MG63 (cell line): ENCODE measurements at regions not wholly inside any gene's neighbourhood (a gene's known extent, or its start where the extent isn't known, plus 50 kb on each side); places are given as distances from the start of the nearest gene placed in this dataset.
A peak's percentile ranks its signal among the peaks of the same experiment; 100 is the strongest.

Experiments
- DNase-seq: peaks from one replicate; pipeline ENCODE4 v3.0.0-alpha.2; 2020
- H3K27me3 ChIP-seq: fragments of 250-450 bp; sonication (Bioruptor Pico); 2 replicates; pipeline ENCODE4 v1.5.1; 2020; ENCODE audit warnings: mild to moderate bottlenecking, moderate library complexity
- H3K36me3 ChIP-seq: fragments of 250-450 bp; sonication (Bioruptor Pico); 2 replicates; pipeline ENCODE4 v1.5.1; 2020; ENCODE audit warnings: mild to moderate bottlenecking, moderate library complexity
- H3K4me3 ChIP-seq: fragments of 250-450 bp; sonication (Bioruptor Pico); 2 replicates; pipeline ENCODE4 v1.5.1; 2020; ENCODE audit warnings: mild to moderate bottlenecking, moderate library complexity
- H3K9me3 ChIP-seq: fragments of 250-450 bp; sonication (Bioruptor Pico); 2 replicates; pipeline ENCODE4 v1.5.1; 2020; ENCODE audit warnings: mild to moderate bottlenecking, moderate library complexity

DNA sequence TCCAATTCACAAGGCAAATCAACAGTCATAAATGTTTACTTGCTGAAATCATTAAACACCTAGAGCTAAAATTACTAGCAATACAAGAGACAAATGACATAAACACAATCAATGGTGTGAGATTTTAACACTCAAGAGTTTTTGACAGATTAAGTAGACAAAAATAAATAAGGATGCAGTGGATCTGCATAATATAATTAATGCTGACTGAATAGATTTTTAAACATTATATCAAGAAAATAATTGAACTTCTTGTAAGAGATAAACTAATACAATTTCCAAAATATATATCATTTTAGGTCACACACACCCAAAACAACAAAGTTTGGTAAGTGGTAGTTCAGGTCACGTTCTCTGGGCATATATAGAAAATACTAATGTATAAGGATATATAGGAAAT lies 322.6 kb upstream of the XYLT1 start:
- DNase-seq: no peak
- peaks cover 4% of the 10 kb centered on the region for H3K27me3 ChIP-seq
- no peaks in the 10 kb centered on the region for H3K9me3 ChIP-seq
- no peaks in the 10 kb centered on the region for H3K36me3 ChIP-seq
- no peak overlapping the region for H3K4me3 ChIP-seq

DNA sequence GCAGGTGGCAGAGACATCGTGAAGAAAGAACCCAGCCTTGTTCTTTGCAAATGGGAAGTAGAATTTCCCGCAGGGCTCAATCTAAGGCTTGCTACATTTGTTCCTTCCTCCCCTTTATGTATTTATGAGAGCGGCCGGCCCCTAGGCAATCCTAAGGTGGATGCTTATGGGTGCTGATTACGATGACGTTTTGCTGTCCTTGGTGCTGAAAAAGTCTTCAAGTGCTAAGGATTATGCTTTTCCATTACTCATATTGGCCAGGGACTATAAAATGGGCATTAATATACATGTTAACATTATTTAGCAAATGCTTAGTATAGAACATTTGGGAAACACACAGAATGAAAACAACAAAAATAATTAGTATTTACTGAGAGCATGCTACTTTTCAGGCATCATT lies 313.3 kb upstream of the XYLT1 start:
- H3K27me3 ChIP-seq: peaks cover 26% of the 10 kb centered on the region
- H3K4me3 ChIP-seq: no peak overlapping the region
- DNase-seq: peak; percentile 13
- peaks cover 6% of the 10 kb centered on the region for H3K9me3 ChIP-seq
- H3K36me3 ChIP-seq: no peaks in the 10 kb centered on the region

DNA sequence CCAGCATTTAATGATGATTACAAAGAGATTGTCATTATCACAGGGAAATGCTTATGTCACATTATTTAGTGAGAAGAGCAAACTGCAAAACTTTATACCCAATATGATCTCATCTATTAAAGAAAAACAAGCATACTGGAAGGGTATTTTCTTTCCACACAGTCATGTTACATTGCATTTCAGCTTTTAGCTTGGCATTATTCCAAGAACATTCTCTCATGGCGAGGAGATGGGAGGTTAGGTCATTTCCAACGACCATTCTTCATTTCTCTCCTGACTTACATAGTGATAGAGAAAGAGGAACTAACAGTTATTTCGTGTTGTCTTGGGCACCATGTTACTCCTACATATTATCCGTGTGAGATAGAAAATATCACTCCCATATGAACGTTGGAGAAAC lies 309.4 kb upstream of the XYLT1 start:
- Histone ChIP-seq H3K9me3 (peaks cover 6% of the 10 kb centered on the region), H3K27me3 (peaks cover 14% of the 10 kb centered on the region; the same call in 1 of the 2 replicates), H3K4me3 (no peak overlapping the region), H3K36me3 (no peaks in the 10 kb centered on the region)
- no peak for DNase-seq

DNA sequence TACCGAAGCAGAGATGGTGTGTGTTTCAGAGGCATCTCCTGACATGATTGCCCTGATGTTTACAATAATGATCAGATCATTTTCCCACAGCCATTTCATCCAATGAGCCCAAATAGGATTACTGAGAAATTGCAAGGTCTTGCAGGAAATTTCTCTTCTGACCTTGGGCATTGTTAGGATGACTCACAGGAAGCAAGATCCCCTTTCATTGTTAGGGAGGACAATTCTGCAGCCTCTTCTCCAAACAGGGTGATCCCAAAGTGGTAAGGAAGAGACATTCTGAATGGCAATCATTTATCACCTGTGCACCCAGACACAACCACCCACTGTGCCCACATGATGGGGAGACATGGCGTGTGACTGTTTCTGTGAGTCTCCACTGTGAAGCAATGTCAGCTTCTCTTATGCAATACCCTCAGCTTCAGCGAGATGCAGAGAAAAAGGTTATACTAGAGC lies 306.7 kb upstream of the XYLT1 start:
- DNase-seq: peak; percentile 23
- H3K27me3 ChIP-seq: 0 out of 2 replicates have a peak, but pooled peaks cover 2% of the 10 kb centered on the region
- no peak overlapping the region for H3K4me3 ChIP-seq
- H3K36me3 ChIP-seq: no peaks in the 10 kb centered on the region
- H3K9me3 ChIP-seq: no peaks in the 10 kb centered on the region

DNA sequence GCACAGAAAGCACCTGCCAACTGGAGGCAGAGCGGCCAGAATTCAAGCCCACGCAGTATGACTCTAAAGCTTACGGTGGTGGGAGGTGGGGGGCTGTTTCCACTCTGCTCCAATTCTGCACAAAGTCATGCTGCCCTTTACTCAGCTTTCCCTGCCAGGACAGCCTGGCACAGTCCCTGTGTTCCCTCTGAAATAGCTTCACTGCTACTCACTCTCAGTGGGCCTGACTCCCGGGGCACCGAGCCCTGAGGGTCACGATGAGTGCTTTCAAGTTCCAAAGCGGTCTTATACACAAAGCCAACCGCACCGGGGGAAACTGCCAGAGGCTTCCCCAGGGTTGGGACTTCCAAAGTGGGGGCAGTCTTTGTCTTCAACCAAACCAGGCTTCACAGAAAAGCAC lies 306.1 kb upstream of the XYLT1 start:
- peak; percentile 83 for DNase-seq
- H3K4me3 ChIP-seq: no peak overlapping the region
- H3K36me3 ChIP-seq: no peaks in the 10 kb centered on the region
- no peaks in the 10 kb centered on the region for H3K9me3 ChIP-seq
- H3K27me3 ChIP-seq: no peaks in the 10 kb centered on the region

DNA sequence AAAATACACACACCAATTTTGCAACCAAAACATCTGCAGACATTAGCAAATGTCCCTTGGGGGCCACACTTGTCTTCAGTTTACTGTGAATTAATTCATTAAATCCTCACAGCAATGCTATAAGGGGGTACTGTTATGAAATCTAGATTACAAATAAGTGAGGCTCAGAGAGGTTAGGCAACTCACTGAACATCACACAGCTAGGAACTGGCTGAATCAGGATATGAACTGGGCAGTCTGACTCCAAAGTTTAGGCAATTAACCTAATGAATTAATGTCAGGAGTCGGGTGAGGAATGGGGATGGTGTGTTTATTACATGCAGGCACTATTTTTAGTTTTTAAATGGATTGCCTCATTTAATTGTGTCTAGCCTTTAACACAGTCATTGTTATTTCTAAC lies 305.7 kb upstream of the XYLT1 start:
- Histone ChIP-seq H3K27me3 (no peaks in the 10 kb centered on the region), H3K36me3 (no peaks in the 10 kb centered on the region), H3K9me3 (no peaks in the 10 kb centered on the region), H3K4me3 (no peak overlapping the region)
- DNase-seq: no peak

DNA sequence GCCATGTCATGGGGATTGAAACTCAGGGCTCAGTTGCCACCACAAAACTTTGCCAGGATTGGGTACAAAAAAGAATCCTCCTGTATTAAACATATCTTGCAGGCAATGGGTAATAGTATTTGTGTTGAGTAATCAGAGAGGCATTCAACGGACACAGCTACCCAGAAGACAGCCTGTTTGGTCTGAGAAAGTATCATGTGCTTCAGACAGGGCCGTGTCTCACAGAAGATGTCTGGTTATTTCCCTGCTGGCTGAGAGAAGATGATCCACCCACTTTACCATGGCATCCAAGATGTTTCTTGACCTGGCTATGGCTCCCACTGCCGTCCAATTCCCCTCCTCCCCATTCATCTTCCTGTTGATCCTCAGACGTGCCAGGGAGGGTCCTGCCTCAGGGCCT lies 304.3 kb upstream of the XYLT1 start:
- DNase-seq: no peak
- no peaks in the 10 kb centered on the region; the same call in 1 of the 2 replicates for H3K9me3 ChIP-seq
- H3K27me3 ChIP-seq: no peaks in the 10 kb centered on the region
- no peak overlapping the region for H3K4me3 ChIP-seq
- H3K36me3 ChIP-seq: no peaks in the 10 kb centered on the region

DNA sequence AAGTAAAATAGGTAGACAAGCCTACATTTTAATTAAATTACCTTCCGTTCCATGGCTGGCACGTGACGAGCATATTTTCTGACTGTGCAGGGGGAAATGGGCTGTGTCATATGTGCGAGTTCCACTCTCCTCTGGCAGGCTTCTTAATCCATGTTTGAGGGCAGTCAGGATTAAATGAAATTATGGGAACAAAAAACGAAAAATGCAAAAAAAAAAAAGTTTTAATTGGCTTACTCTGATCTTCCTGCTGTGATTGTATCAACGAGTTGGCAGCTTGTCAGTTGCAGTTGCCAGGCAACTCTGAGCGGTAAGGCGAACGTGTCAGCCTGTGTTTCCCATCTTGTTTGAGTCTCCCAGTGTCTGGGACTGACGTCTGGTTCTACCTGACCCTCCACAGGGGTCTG lies 302.9 kb upstream of the XYLT1 start:
- H3K4me3 ChIP-seq: no peak overlapping the region
- no peaks in the 10 kb centered on the region for H3K27me3 ChIP-seq
- DNase-seq: peak; percentile 68
- H3K9me3 ChIP-seq: no peaks in the 10 kb centered on the region; the same call in 1 of the 2 replicates
- no peaks in the 10 kb centered on the region for H3K36me3 ChIP-seq

DNA sequence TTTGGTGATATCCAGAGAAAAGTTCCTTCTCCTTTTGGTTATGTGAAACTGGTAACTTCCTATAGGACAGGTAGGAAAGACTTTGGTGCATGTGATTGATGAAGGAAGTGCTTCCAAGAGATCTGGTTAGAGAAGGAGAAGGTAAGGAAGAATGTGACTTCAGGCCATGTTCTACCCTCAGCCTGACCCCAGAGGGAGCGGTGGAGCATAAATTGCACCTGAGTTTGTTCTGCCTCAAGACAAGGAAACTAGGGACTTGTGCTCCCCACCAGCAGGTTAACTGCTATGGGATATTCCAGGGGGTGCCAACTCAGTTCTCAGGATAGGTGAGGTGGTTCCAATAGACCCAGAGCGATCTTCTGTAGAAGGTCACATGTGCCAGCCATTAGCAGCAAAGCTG lies 299.3 kb upstream of the XYLT1 start:
- no peaks in the 10 kb centered on the region for H3K36me3 ChIP-seq
- DNase-seq: no peak
- no peaks in the 10 kb centered on the region; the same call in 1 of the 2 replicates for H3K9me3 ChIP-seq
- H3K4me3 ChIP-seq: no peak overlapping the region
- no peaks in the 10 kb centered on the region for H3K27me3 ChIP-seq

DNA sequence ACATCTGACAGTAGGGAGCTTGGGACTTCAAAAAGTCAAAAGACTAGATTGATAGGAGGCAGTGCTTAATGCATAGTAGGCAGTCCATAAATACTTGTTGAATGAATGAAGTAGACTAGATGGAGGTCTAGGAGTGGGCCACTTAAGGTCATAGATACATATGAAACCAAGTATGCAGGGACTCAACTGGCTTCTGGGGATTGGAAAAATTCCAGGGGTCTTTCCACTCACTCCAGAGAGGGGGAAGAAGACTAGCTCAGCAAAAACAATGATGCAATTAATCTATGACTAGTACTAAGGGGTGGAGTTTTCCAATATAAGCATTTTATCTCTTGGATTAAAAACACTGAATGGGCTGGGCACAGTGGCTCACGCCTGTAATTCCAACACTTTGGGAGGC lies 298.3 kb upstream of the XYLT1 start:
- DNase-seq: no peak
- H3K36me3 ChIP-seq: no peaks in the 10 kb centered on the region
- no peaks in the 10 kb centered on the region; the same call in 1 of the 2 replicates for H3K9me3 ChIP-seq

DNA sequence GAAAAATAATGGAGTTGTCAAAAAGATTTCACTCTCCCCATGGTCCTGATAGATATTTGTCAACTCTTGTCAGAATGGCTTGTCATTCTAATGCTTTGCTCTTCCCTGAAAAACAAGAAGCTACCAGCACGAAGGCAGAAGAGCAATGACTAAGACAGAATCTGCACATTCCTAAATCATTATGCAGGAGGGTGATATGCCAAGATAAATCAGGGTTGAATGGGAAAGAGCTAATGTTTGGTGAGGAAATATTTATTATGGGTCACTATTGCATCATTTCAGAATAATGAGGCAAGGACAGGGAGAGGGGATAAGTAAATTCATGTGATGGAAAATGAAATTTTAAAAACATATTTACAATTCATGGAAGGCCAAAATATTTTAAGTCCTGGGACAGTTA lies 297.5 kb upstream of the XYLT1 start:
- no peaks in the 10 kb centered on the region; the same call in 1 of the 2 replicates for H3K9me3 ChIP-seq
- no peaks in the 10 kb centered on the region for H3K36me3 ChIP-seq
- no peak overlapping the region for H3K4me3 ChIP-seq
- H3K27me3 ChIP-seq: no peaks in the 10 kb centered on the region
- DNase-seq: peak; percentile 6

More for the DNA sequence above, 298.3 kb upstream of the XYLT1 start:
- Histone ChIP-seq H3K4me3 (no peak overlapping the region), H3K27me3 (no peaks in the 10 kb centered on the region)

DNA sequence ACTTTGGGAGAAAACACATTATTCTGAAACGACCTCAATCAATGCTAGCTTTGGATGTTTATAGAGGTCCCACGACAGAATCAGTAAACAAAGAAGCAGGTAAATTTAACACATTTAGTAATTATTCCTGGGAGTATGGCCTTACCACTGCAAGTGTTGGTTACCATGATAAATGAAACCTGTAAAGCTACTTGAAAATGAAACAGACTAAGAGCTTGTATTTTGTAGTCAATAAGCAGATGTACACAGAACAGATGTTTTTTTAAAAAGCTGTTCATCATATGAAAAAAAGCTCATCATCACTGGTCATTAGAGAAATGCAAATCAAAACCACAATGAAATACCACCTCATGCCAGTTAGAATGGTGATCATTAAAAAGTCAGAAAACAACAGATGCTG lies 295.3 kb upstream of the XYLT1 start:
- H3K9me3 ChIP-seq: no peaks in the 10 kb centered on the region; the same call in 1 of the 2 replicates
- no peaks in the 10 kb centered on the region for H3K36me3 ChIP-seq
- H3K4me3 ChIP-seq: no peak overlapping the region
- no peak for DNase-seq
- no peaks in the 10 kb centered on the region for H3K27me3 ChIP-seq

DNA sequence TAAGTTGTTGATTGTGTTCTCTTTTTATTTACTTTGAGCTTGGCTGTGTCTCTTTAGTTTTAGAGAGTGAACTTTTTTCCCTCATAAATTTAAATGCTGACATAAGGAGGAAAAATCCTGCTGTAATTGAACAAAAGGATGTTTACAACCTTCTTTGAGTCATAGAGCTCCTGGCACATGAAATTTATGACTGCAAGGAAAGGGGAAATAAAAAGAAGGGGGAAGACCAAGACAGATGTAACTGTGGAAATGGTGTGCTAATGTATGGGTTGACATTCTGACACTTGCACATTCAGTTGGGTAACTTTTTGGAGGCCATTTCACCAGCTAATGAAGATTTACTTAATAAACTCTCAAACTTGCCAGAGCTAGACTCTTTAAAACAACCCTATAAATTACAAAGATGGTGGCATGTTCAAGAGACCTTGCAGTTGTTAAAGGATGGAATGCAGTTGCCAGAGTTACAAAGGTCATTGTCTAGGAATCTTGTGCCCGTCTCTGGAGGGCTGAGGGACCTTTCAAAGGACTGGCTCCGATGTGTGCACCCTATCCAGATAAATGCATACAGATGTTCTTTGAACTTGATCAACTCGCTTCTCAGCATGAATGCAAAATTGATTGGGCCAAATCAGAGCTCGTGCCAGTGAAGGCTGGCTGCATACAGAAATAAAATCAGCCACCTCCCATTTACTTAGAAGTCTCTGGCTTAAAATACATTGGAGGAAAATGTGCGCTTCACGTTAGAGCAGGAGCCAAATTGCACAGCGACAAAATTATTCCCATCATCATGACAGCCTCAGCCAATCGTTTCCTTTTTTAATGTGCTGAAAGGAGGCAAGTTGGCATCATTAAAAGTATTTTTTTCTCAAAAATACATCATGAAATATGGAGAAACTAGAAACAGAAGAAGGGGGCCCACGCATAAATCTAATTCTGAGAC lies 289.0 kb upstream of the XYLT1 start:
- DNase-seq: no peak

DNA sequence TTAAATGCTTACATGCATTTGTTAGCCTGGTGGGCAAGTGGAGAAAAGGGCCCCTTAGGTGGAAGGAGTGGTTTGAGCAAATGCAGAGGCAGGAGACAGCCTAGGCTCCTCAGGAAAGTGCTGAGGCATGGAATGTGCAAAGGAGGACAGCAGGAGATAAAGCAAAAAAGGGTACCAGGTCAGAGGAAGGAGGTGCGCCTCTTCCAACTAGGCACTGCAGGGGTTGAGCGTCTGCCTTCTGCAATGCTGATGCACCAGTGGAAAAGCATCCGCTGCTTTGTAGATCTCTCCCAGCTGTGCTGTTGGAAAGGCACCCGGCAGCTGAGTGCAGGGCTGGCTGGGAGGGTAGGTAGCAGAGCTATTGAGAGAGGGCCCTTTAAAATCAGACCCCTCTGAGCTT lies 287.0 kb upstream of the XYLT1 start:
- no peaks in the 10 kb centered on the region; the same call in 1 of the 2 replicates for H3K27me3 ChIP-seq

More for the DNA sequence above, 289.0 kb upstream of the XYLT1 start:
- H3K27me3 ChIP-seq: no peaks in the 10 kb centered on the region
- H3K9me3 ChIP-seq: peaks cover 4% of the 10 kb centered on the region; the same call in 1 of the 2 replicates
- H3K36me3 ChIP-seq: no peaks in the 10 kb centered on the region
- H3K4me3 ChIP-seq: no peak overlapping the region

DNA sequence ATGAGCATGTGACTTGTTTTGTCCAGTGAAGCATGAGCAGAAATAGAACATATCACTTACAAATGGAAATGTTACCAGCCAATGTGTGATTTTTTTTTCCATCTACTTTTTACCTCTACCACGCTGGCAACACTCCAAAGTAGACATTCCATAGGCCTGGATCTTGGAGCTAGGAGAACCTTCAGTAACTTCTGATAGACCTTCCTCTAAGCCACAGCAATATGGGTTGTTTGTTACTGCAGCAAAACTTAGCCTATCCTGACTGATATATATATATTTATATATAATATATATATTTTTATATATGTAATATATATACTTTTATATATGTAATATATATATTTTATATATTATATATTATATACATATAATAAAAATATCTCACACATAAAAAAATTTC lies 284.4 kb upstream of the XYLT1 start:
- no peaks in the 10 kb centered on the region; the same call in 1 of the 2 replicates for H3K27me3 ChIP-seq
- H3K36me3 ChIP-seq: no peaks in the 10 kb centered on the region
- H3K9me3 ChIP-seq: peaks cover 4% of the 10 kb centered on the region; the same call in 1 of the 2 replicates
- no peak for DNase-seq
- H3K4me3 ChIP-seq: no peak overlapping the region

More for the DNA sequence above, 287.0 kb upstream of the XYLT1 start:
- H3K36me3 ChIP-seq: no peaks in the 10 kb centered on the region
- no peak for DNase-seq
- H3K4me3 ChIP-seq: no peak overlapping the region
- peaks cover 4% of the 10 kb centered on the region; the same call in 1 of the 2 replicates for H3K9me3 ChIP-seq

DNA sequence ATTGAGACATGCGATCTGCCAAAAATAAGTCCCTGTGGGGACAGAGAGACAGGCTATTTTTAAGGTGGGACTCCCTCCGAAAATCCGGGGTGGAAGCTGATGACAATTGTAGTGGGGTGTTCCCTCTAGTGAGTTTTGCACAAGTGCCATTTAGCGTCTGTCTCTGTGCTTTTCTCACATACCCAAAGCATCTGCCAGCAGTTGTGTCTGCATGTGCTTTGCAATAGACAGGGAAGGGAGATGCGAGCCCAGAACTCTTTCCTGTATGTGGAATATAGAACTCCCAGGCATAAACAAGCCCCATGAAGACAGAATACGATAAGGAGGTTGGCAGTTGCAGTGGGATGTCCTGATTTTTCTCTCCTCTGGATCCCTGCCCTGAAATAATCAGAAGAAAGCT lies 282.7 kb upstream of the XYLT1 start:
- H3K9me3 ChIP-seq: peaks cover 4% of the 10 kb centered on the region
- H3K27me3 ChIP-seq: no peaks in the 10 kb centered on the region; the same call in 1 of the 2 replicates
- no peak for DNase-seq
- no peaks in the 10 kb centered on the region for H3K36me3 ChIP-seq
- no peak overlapping the region for H3K4me3 ChIP-seq

DNA sequence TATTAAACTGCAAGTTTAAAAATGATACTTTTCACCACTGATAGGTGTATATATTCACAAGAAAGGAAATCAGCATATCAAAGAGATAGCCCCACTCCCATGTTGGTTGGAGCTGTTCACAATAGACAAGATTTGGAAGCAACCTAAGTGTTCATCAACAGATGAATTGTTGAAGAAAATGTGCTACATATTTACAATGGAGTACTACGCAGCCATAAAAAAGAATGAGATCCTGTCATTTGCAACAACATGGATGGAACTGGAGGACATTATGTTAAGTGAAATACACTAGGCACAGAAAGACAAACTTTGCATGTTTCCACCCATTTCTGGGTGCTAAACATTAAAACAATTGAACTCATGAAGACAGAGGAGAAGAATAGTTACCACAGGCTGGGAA lies 278.9 kb upstream of the XYLT1 start:
- Histone ChIP-seq H3K27me3 (no peaks in the 10 kb centered on the region; the same call in 1 of the 2 replicates), H3K36me3 (no peaks in the 10 kb centered on the region), H3K4me3 (no peak overlapping the region), H3K9me3 (no peaks in the 10 kb centered on the region; the same call in none of the 2 replicates)
- DNase-seq: no peak
